Suppressor macrophage treated with lipopolysaccharide for 1 hour (primary cell): ENCODE measurements at regions not wholly inside any gene's neighbourhood (a gene's known extent, or its start where the extent isn't known, plus 50 kb on each side); places are given as distances from the start of the nearest gene placed in this dataset.

Experiments
- DNase-seq, 3 donors: peaks; one replicate each; pipeline ENCODE4 v3.0.0-alpha.2; 2020 to 2022

DNA sequence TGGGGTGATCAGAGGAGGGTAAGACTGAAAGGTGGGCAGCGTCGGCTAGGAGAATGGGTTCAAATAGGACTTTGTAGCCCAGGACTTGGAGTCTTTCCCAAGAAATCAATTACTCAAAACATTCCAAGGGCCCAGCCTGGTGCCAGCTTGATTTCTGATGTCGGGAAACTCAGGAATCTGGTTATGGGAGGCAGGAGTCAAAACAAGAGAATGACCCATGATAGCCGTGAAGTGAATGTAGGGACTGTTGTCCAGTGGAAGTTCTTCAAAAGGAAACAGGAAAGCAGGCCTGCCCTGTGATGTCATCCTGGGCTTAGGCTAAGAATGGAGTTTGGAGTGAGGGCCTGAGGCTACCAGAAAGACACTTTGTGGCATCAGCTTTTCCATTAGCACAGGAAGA, 67.4 kb upstream of the SLC14A2 start:
- DNase-seq = no peak

DNA sequence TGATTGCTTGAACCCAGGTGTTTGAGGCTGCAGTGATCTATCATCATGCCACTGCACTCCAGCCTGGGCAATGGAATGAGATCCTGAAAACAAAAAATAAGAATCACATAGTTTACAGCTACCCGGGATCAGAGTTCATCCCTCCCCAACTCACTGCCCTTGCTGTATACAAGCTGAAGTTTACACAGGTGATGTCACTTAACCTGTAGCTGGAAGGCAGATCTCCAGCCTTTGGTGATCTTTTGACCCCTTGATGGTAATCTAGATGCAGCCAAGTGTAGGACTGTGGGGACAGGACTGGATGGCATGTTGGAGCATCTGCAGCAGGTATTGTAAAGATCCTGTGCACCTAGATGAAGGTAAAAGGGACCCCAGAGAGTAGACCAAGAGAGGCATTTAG, 66.7 kb upstream of the SLC14A2 start:
- no peak for DNase-seq

DNA sequence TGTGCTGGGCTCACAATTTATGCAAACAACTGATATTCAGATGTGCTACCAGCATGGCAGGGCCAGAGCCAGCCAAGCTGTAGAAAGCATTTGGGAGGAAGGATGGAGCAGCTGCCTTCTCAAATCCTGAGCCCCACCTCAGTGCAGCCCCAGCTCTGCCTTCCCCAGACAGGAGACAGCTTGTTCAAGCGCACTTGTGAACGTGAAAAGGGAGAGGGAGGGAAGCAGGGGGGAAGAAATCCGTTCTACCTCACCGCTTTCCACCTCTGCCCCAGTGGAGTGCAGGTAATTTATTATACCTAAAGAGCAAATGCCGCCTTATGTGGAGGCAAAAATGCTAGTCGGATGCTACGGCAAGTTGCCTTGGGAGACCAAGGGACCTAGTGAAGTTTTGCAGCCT, 66.0 kb upstream of the SLC14A2 start:
- no peak for DNase-seq

DNA sequence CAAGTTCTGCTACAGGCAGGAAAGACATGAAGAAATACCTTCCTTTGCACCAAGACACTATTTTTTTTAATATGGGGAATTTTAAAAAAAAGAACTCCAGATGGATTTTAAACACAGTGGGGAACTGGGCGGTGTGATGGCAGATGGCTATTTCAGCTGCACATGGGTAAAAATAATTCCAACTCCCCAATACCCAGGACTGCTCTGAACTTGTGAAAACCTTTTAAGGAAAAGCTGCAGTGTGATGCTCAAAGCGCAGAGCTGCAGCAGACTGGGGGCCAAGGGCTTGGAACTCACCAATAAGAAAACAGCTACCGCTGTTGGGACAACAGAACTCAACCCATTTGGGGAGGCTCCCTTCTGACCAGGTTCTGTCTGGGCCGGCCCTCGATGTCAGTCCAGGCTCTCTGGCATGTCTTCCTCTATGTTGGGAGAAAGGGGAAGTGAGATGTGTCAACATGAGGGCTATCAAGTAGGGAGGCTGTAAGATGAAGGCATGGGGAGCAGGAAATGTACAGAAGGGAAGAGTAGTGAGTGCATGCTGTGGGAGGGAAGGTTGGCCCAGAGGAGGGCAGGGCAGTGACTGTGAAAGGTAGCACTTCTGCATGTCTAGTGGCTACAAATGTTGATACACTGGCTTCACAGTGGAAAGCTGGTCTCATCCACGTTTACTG, 64.0 kb upstream of the SLC14A2 start:
- peak; percentile 49 to 58 (median 51) for DNase-seq

DNA sequence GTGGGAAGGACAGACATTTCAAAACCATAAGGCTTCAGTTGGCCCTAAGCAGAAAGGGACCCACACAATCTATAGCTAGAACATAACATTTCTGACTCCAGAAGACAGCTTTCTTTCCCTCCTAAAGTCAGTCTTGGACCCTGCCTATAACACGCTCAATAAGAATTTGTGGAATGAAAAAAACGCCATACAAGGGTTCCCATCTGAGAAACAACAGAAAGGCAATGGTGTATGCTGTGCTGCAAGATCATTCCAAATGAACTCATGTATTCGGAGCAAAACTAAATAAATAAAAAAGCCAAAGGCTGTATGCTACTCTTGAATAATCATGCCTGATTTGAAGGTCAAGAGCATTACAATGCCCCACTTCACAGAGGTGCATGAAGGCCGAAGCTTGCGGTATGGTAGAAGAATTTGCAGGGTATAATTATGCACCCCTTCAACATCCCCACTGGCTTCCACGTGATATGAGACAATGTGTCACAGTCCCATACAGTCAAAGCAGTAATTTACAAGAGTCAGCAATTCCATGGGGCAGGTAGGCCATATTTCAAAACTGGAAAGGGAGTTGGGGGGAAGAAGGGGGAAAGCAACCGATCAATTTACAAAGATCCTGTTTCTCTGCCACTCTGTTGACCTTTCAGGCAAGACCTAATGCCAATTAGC, 61.4 kb upstream of the SLC14A2 start:
- DNase-seq = no peak

DNA sequence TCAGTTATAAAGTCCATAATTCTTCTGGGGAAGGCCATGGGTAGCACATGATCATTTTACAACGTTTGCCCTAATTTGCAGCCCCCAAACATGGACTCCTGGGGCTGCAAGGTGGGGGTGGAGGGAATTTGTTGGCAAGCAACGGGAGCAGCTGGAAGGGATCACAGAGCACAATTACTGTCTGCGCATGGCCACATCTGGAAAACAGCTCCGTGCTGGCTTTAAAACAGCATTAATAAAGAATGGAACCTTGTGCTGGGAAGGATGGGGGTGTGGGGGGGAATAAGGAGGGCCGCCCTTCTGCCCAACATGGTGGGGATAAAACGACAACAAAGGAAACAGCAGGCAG, 60.9 kb upstream of the SLC14A2 start:
- no peak for DNase-seq

DNA sequence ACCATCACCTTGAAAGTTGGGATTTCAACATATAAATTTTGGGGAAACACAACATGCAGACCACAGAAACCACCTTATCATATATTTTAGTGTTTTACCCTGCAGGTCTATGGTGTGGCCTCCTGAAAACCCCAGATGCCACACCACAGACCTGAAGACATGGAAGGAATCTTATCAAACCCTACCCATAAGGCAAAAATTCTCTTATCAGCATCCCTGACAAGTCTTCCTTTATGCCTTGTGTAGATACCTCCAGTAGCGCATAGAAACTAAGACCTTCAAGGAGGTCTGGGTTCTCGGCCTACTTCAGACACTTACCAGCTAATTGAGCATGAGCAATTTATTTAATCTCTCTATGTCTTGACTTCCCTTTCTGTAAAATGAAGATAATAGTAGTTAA, 59.1 kb upstream of the SLC14A2 start:
- no peak for DNase-seq

DNA sequence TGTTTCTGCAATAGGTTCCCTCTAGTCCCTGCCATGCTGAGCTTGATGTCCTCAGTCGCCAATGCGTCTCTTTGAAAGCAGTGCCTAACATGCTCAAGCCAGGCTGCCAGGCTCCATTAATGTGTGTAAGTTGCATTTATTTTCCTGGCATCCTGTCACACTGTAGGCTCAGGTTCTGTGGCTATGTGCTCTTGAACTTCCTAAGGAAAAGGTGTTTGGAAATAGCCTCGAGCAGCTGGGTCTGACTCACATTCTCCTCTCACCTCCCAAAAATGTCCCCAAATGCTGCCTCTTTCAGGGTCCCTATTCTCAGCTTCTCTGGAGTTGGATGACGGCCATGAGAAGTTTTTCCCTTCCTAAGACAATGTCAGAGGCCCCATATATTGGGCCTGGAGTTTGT, 58.0 kb upstream of the SLC14A2 start:
- no peak for DNase-seq

DNA sequence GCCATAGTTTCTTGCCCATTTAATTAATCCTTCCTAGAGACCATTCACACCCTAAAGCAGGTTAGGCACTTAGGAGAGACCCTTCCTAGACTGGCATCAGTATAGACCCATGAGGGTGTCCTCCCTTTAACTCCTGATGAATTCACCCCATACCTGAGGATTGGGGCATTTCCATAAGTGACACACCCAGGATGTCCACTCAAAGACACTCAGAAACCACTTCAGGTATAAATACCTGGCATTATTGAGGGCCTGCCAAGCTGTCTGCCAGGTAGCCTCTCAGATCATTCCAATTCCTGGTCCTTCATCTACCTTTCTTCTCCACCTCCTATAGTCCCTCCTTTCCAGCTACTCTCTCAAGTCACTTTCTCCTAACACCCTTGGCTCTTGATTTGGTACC, 57.5 kb upstream of the SLC14A2 start:
- no peak for DNase-seq

DNA sequence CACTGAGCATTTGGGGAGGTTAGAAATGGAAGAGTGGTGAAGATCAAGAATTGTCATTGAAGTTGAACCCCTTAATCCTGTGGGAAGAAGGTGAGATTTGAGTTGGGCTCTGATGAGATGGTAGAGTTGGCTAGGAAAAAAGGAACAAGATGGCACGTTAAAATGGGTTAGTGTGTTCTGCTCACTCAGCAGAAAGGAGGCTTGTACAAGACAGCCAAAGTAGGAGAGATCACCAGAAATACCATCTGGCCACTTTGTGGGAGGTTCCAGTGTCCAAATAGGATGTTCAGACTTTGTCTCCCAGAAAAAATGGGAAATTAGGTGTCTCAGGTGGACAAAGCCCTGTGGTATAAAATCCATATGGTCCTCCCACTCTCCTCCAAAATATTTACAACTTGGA, 56.0 kb upstream of the SLC14A2 start:
- no peak for DNase-seq

DNA sequence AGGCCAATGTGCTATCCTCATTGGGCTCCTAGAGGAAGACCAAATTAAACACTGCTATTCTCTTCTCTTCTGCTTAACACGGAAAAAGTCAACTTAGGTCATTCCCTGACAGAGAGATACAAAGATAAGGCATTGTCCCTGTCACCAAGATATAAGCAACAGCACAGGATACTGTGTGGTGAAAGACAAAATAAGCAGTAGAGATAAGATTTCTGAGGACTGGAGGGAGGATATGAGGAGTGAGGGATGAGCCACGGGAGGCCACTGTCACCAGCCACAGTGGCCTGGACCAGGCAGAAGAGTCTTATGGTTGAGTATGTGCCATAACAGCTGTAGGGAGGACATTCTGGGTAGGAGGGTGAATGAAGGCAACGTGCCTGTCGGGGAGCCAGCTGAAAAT, 54.4 kb upstream of the SLC14A2 start:
- no peak for DNase-seq

DNA sequence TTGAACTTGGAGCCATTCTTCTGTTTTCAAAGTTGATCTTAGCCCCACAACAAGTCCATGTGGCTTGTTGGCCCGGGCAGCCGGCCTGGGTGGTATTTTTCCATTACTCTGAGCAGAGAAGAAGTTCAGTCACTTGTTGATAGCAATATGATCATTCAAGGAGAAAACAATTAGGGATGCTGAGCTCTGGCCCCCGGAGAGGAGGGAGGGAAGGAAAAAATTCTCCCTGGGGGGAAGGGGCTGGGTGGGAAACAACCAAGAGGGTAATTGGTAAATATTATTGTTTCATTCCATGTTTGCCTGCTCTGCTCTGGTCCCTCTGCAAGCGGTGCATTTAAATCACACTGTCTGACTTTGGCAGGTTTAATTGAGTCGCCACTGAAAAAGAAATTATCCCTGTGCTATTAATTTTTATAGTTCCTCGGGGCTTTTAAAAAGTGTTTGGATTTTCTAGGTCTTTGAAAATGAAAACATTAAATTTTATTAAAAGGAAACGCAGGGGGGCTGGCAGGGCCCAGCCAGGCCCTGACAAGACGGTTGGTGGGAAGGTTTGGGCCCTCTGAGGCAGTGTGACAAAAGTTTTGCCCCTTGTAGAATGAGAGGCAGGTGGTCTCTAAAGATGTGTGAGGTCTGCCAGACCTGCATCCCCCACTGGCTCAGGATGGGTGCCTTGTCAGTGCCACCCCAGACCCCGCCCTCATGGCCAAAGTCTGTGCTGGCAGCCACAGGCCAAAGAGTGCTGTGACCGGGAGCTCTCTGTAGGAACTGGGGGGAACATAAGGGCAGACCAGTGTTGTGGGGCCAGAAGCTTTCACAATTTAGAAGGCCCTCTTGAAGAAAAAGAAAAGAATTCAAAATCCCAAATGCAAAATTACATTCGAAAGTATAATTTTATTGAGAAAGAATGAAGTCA, 52.5 kb upstream of the SLC14A2 start:
- DNase-seq = no peak

DNA sequence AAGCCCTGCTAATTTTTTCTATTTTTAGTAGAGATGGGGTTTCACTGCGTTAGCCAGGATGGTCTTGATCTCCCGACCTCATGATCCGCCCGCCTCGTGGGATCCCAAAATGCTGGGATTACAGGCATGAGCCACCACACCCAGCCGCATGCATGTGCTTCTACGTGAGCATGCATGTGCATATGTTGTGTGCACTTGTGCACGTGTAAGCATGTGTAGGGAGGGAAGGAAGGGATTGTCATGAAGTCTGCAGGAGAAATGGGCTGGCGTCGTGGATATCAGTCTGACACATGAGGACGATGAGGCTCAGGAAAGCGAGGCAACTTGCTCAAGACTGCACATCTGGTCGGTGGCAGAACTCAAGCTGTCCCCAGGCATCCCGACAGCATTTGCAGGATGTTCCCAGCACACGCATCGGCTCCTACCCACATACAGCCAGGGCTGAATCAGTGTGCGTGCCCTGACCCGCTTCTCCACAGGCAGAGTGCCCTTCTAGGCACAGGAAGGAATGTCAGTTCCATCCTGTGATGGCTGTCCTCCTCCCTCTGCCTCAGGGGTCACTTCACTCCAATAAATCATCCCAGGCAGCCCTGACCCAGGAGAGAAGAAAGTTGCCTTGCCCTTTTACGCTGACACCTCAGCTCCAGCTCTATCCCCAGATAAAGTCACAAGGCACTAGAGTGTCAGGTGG, 49.9 kb upstream of the SLC14A2 start:
- no peak for DNase-seq
